Right lobe of liver (tissue), 4 donors: ENCODE measurements at regions not wholly inside any gene's neighbourhood (a gene's known extent, or its start where the extent isn't known, plus 50 kb on each side); places are given as distances from the start of the nearest gene placed in this dataset.

Source experiments
- POLR2A ChIP-seq: fragments of 450-650 bp; IDR thresholded peaks from one replicate; pipeline ENCODE4 v1.6.1; 2017; ENCODE audit warnings: antibody characterized with exemption, mild to moderate bottlenecking
- TF ChIP-seq, protein P1 (sequence below), 4 donors: fragments of 200-600 bp in 3 of 4; fragments of 450-650 bp in 1 of 4; IDR thresholded peaks; one replicate each; pipeline versions ENCODE4 v1.5.1 to v1.8.0; 2016 to 2022; ENCODE audit warnings: antibody characterized with exemption in 4 of 4, mild to moderate bottlenecking in 2 of 4
- donor health status: DM: no; HTN: no; CAD: no.
- donor health status: DM: no; HTN: no; CAD: no.
- donor health status: DM: no; HTN: yes; CAD: no.

DNA sequence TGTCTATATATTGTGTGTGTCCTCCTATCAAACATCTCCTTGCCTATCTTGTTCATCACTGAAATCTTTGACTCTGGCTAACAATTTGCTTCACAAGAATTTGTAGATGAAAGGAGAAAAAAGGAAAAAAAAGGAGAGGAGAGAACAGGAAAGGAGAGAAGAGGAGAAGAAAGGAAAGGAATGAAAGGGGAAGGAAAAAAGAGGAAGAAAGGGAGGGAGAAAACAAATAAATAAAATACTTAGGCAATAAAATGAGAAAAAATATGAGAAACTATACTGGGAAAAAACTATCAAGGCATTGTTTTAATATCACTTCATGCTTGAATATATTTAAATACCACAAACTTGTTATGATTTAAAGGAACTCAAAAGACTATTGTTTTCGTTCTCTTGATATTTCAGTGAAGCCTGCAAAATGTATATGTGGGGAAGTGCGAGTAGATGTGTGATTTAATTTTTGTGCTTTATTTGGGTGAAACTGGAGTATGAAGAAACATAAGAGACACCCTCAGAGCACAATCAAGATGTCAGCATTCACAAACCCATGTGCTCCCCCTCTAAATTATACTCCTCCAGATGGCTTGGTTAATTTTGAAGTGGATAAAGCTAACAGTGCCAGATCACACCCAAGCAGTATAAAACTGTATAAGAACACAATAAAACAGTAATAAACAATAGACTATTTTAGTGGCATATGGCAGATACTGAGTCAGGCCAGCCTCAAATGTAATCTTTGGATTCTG is 205.7 kb upstream of the SAMSN1 start:
- TF ChIP-seq, protein P1, sequence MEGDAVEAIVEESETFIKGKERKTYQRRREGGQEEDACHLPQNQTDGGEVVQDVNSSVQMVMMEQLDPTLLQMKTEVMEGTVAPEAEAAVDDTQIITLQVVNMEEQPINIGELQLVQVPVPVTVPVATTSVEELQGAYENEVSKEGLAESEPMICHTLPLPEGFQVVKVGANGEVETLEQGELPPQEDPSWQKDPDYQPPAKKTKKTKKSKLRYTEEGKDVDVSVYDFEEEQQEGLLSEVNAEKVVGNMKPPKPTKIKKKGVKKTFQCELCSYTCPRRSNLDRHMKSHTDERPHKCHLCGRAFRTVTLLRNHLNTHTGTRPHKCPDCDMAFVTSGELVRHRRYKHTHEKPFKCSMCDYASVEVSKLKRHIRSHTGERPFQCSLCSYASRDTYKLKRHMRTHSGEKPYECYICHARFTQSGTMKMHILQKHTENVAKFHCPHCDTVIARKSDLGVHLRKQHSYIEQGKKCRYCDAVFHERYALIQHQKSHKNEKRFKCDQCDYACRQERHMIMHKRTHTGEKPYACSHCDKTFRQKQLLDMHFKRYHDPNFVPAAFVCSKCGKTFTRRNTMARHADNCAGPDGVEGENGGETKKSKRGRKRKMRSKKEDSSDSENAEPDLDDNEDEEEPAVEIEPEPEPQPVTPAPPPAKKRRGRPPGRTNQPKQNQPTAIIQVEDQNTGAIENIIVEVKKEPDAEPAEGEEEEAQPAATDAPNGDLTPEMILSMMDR (IDR thresholded peaks at IDR 0.05): no peak
- TF ChIP-seq POLR2A: no peak
